ENCODE measurements at regions not wholly inside any gene's neighbourhood (a gene's known extent, or its start where the extent isn't known, plus 50 kb on each side); places are given as distances from the start of the nearest gene placed in this dataset.

- DNase-seq: no peak
Observed at GRCh38 chr6:8539453-8539852, 104.1 kb upstream of the SLC35B3 start.

- DNase-seq: no peak
Observed at GRCh38 chr6:8536122-8536521, 100.8 kb upstream of the SLC35B3 start.

GRCh38 chr6:8535519-8535918 is 100.2 kb upstream of the SLC35B3 start:
- no peak for DNase-seq

- DNase-seq: no peak
Observed at GRCh38 chr6:8530785-8531435, 95.6 kb upstream of the SLC35B3 start.

- DNase-seq: no peak
Observed at GRCh38 chr6:8529250-8529649, 93.9 kb upstream of the SLC35B3 start.

- no peak for DNase-seq
Observed at GRCh38 chr6:8527818-8528217, 92.5 kb upstream of the SLC35B3 start.

GRCh38 chr6:8526624-8527023 is 91.3 kb upstream of the SLC35B3 start:
- no peak for DNase-seq

- no peak for DNase-seq
Observed at GRCh38 chr6:8525370-8525769, 90.0 kb upstream of the SLC35B3 start.

- no peak for DNase-seq
Observed at GRCh38 chr6:8513174-8513573, 77.8 kb upstream of the SLC35B3 start.

GRCh38 chr6:8507286-8507685 is 71.9 kb upstream of the SLC35B3 start:
- no peak for DNase-seq

GRCh38 chr6:8506126-8506525 is 70.8 kb upstream of the SLC35B3 start:
- no peak for DNase-seq

GRCh38 chr6:8499540-8499939 is 64.2 kb upstream of the SLC35B3 start:
- DNase-seq: no peak

GRCh38 chr6:8494730-8495129 is 59.4 kb upstream of the SLC35B3 start:
- no peak for DNase-seq

- no peak for DNase-seq
Observed at GRCh38 chr6:8492536-8493133, 57.3 kb upstream of the SLC35B3 start.
